Activated CD4-positive, alpha-beta T cell treated with anti-CD3 and anti-CD28 coated beads, Interleukin-2, amount 10 ng/mL, durations not matched to agents 24 days and 14 days (primary cell): ENCODE measurements at regions not wholly inside any gene's neighbourhood (a gene's known extent, or its start where the extent isn't known, plus 50 kb on each side); places are given as distances from the start of the nearest gene placed in this dataset.

Experiments used
- DNase-seq: peaks from one replicate; pipeline ENCODE4 v3.0.0; 2022
- H3K27ac Mint-ChIP-seq: one replicate; pipeline ENCODE4 v1.8.0; 2022; ENCODE audit warnings: mild to moderate bottlenecking, mixed read lengths
- H3K27me3 Mint-ChIP-seq: one replicate; pipeline ENCODE4 v1.8.0; 2022; ENCODE audit warnings: mixed read lengths
- H3K36me3 Mint-ChIP-seq: one replicate; pipeline ENCODE4 v1.8.0; 2022; ENCODE audit warnings: low read depth, mild to moderate bottlenecking, mixed read lengths
- H3K4me1 Mint-ChIP-seq: one replicate; pipeline ENCODE4 v1.8.0; 2021; ENCODE audit warnings: mixed read lengths
- H3K4me3 Mint-ChIP-seq: one replicate; pipeline ENCODE4 v1.8.0; 2022; ENCODE audit warnings: mild to moderate bottlenecking, moderate library complexity, mixed read lengths
- H3K9me3 Mint-ChIP-seq: one replicate; pipeline ENCODE4 v1.8.0; 2021; ENCODE audit warnings: mixed read lengths
- intact Hi-C: fragments of 100-400 bp; cut with micrococcal nuclease; formaldehyde crosslinking; loops from one replicate; pipeline ENCODE4 v1.15.1; 2023

GRCh38 chr4:187251896-187252295 is 528.2 kb upstream of the FAT1 start:
- H3K4me1 Mint-ChIP-seq: no peaks in the 10 kb centered on the region

GRCh38 chr4:187256897-187257296 is 533.2 kb upstream of the FAT1 start:
- no peaks in the 10 kb centered on the region for H3K4me1 Mint-ChIP-seq

More at GRCh38 chr4:187251896-187252295, 528.2 kb upstream of the FAT1 start:
- Mint-ChIP-seq H3K27me3 (no peaks in the 10 kb centered on the region), H3K36me3 (no peaks in the 10 kb centered on the region), H3K27ac (no peak overlapping the region), H3K9me3 (peaks cover 3% of the 10 kb centered on the region), H3K4me3 (no peak overlapping the region)
- intact Hi-C loops: no loop called here
- no peak for DNase-seq

GRCh38 chr4:187258651-187259401 is 535.2 kb upstream of the FAT1 start:
- intact Hi-C loops: no loop called here
- Mint-ChIP-seq H3K27ac (no peak overlapping the region), H3K4me3 (no peak overlapping the region), H3K9me3 (no peaks in the 10 kb centered on the region), H3K27me3 (no peaks in the 10 kb centered on the region), H3K36me3 (no peaks in the 10 kb centered on the region), H3K4me1 (no peaks in the 10 kb centered on the region)
- DNase-seq: no peak

More at GRCh38 chr4:187256897-187257296, 533.2 kb upstream of the FAT1 start:
- Mint-ChIP-seq H3K4me3 (no peak overlapping the region), H3K27ac (no peak overlapping the region), H3K36me3 (no peaks in the 10 kb centered on the region), H3K9me3 (peaks cover under 1% of the 10 kb centered on the region), H3K27me3 (no peaks in the 10 kb centered on the region)
- no peak for DNase-seq
- intact Hi-C loops: no loop called here

GRCh38 chr4:187268940-187269339 is 545.3 kb upstream of the FAT1 start:
- intact Hi-C loops: no loop called here
- Mint-ChIP-seq H3K4me3 (no peak overlapping the region), H3K4me1 (no peaks in the 10 kb centered on the region), H3K27me3 (no peaks in the 10 kb centered on the region), H3K9me3 (no peaks in the 10 kb centered on the region), H3K36me3 (no peaks in the 10 kb centered on the region), H3K27ac (no peak overlapping the region)
- DNase-seq: no peak

- intact Hi-C loops: no loop called here
- no peaks in the 10 kb centered on the region for H3K36me3 Mint-ChIP-seq
- no peaks in the 10 kb centered on the region for H3K4me1 Mint-ChIP-seq
- no peak for DNase-seq
- no peaks in the 10 kb centered on the region for H3K27me3 Mint-ChIP-seq
- no peak overlapping the region for H3K27ac Mint-ChIP-seq
- no peaks in the 10 kb centered on the region for H3K9me3 Mint-ChIP-seq
- H3K4me3 Mint-ChIP-seq: no peak overlapping the region
Observed at GRCh38 chr4:187270154-187270553, 546.5 kb upstream of the FAT1 start.

GRCh38 chr4:187271848-187272247 is 548.2 kb upstream of the FAT1 start:
- Mint-ChIP-seq H3K4me1 (no peaks in the 10 kb centered on the region), H3K27me3 (no peaks in the 10 kb centered on the region), H3K36me3 (no peaks in the 10 kb centered on the region), H3K27ac (no peak overlapping the region), H3K9me3 (no peaks in the 10 kb centered on the region), H3K4me3 (no peak overlapping the region)
- intact Hi-C loops: no loop called here
- DNase-seq: no peak

- H3K4me3 Mint-ChIP-seq: no peak overlapping the region
Observed at GRCh38 chr4:187274153-187274552, 550.5 kb upstream of the FAT1 start.

GRCh38 chr4:187276736-187277408 is 553.2 kb upstream of the FAT1 start:
- H3K27ac Mint-ChIP-seq: no peak overlapping the region
- H3K27me3 Mint-ChIP-seq: no peaks in the 10 kb centered on the region
- H3K4me1 Mint-ChIP-seq: no peaks in the 10 kb centered on the region
- no peak overlapping the region for H3K4me3 Mint-ChIP-seq
- intact Hi-C loops: no loop called here
- H3K36me3 Mint-ChIP-seq: no peaks in the 10 kb centered on the region
- H3K9me3 Mint-ChIP-seq: peaks cover 8% of the 10 kb centered on the region
- no peak for DNase-seq

More at GRCh38 chr4:187274153-187274552, 550.5 kb upstream of the FAT1 start:
- no peaks in the 10 kb centered on the region for H3K36me3 Mint-ChIP-seq
- no peak overlapping the region for H3K27ac Mint-ChIP-seq
- DNase-seq: no peak
- H3K9me3 Mint-ChIP-seq: peaks cover 8% of the 10 kb centered on the region
- H3K27me3 Mint-ChIP-seq: no peaks in the 10 kb centered on the region
- intact Hi-C loops: no loop called here
- H3K4me1 Mint-ChIP-seq: no peaks in the 10 kb centered on the region

GRCh38 chr4:187283201-187283955 is 559.7 kb upstream of the FAT1 start:
- intact Hi-C loops: no loop called here
- no peak overlapping the region for H3K27ac Mint-ChIP-seq
- H3K9me3 Mint-ChIP-seq: peaks cover 4% of the 10 kb centered on the region
- no peaks in the 10 kb centered on the region for H3K27me3 Mint-ChIP-seq
- no peaks in the 10 kb centered on the region for H3K4me1 Mint-ChIP-seq
- no peaks in the 10 kb centered on the region for H3K36me3 Mint-ChIP-seq
- DNase-seq: no peak
- H3K4me3 Mint-ChIP-seq: no peak overlapping the region

- no peak overlapping the region for H3K4me3 Mint-ChIP-seq
Observed at GRCh38 chr4:187286525-187286924, 562.9 kb upstream of the FAT1 start.

GRCh38 chr4:187289371-187289770 is 565.7 kb upstream of the FAT1 start:
- Mint-ChIP-seq H3K4me3 (no peak overlapping the region), H3K9me3 (peaks cover 4% of the 10 kb centered on the region), H3K36me3 (no peaks in the 10 kb centered on the region), H3K27ac (no peak overlapping the region), H3K4me1 (no peaks in the 10 kb centered on the region), H3K27me3 (no peaks in the 10 kb centered on the region)
- intact Hi-C loops: no loop called here
- no peak for DNase-seq

More at GRCh38 chr4:187286525-187286924, 562.9 kb upstream of the FAT1 start:
- no peaks in the 10 kb centered on the region for H3K4me1 Mint-ChIP-seq
- DNase-seq: no peak
- H3K27me3 Mint-ChIP-seq: no peaks in the 10 kb centered on the region
- H3K9me3 Mint-ChIP-seq: peaks cover 4% of the 10 kb centered on the region
- intact Hi-C loops: no loop called here
- H3K36me3 Mint-ChIP-seq: no peaks in the 10 kb centered on the region
- no peak overlapping the region for H3K27ac Mint-ChIP-seq

GRCh38 chr4:187294861-187295260 is 571.2 kb upstream of the FAT1 start:
- Mint-ChIP-seq H3K9me3 (peaks cover 14% of the 10 kb centered on the region), H3K27ac (no peak overlapping the region), H3K4me3 (no peak overlapping the region), H3K36me3 (no peaks in the 10 kb centered on the region), H3K27me3 (no peaks in the 10 kb centered on the region), H3K4me1 (no peaks in the 10 kb centered on the region)
- intact Hi-C loops: no loop called here
- DNase-seq: no peak

GRCh38 chr4:187301923-187302322 is 578.3 kb upstream of the FAT1 start:
- Mint-ChIP-seq H3K4me1 (no peaks in the 10 kb centered on the region), H3K27ac (no peak overlapping the region), H3K9me3 (peaks cover 13% of the 10 kb centered on the region), H3K36me3 (no peaks in the 10 kb centered on the region), H3K27me3 (no peaks in the 10 kb centered on the region), H3K4me3 (no peak overlapping the region)
- no peak for DNase-seq
- intact Hi-C loops: no loop called here
